Ishikawa (cell line): ENCODE measurements at regions not wholly inside any gene's neighbourhood (a gene's known extent, or its start where the extent isn't known, plus 50 kb on each side); places are given as distances from the start of the nearest gene placed in this dataset.

Experiments
- CEBPB ChIP-seq: IDR thresholded peaks from 2 replicates; pipeline ENCODE4 v1.6.1; 2012
- CREB1 ChIP-seq: IDR thresholded peaks from 2 replicates; pipeline ENCODE4 v1.6.1; 2012; ENCODE audit warnings: low read depth
- EGR1 ChIP-seq: IDR thresholded peaks from 2 replicates; pipeline ENCODE4 v1.6.1; 2012
- EP300 ChIP-seq: IDR thresholded peaks from 2 replicates; pipeline ENCODE4 v1.6.1; 2012; ENCODE audit warnings: borderline replicate concordance
- FOXM1 ChIP-seq: IDR thresholded peaks from 2 replicates; pipeline ENCODE4 v1.6.1; 2012; ENCODE audit warnings: low read depth, borderline replicate concordance
- MAX ChIP-seq: IDR thresholded peaks from 2 replicates; pipeline ENCODE4 v1.6.1; 2012
- NFIC ChIP-seq: IDR thresholded peaks from 2 replicates; pipeline ENCODE4 v1.6.1; 2012
- RAD21 ChIP-seq: IDR thresholded peaks from 2 replicates; pipeline ENCODE4 v1.6.1; 2012; ENCODE audit warnings: low read depth
- REST ChIP-seq: IDR thresholded peaks from 2 replicates; pipeline ENCODE4 v1.6.1; 2012; ENCODE audit warnings: low read depth, mild to moderate bottlenecking
- TAF1 ChIP-seq: IDR thresholded peaks from 2 replicates; pipeline ENCODE4 v1.6.1; 2012; ENCODE audit warnings: low read depth, mild to moderate bottlenecking
- TCF12 ChIP-seq: IDR thresholded peaks from 2 replicates; pipeline ENCODE4 v1.6.1; 2012; ENCODE audit warnings: low read depth
- TEAD4 ChIP-seq: IDR thresholded peaks from 2 replicates; pipeline ENCODE4 v1.6.1; 2012
- USF1 ChIP-seq: IDR thresholded peaks from 2 replicates; pipeline ENCODE4 v1.6.1; 2012
- YY1 ChIP-seq: IDR thresholded peaks from 2 replicates; pipeline ENCODE4 v1.6.1; 2012; ENCODE audit warnings: low read depth
- ZBTB7A ChIP-seq: IDR thresholded peaks from 2 replicates; pipeline ENCODE4 v1.6.1; 2012; ENCODE audit warnings: low read depth

GRCh38 chr21:38196036-38196435 lies 60.8 kb upstream of the KCNJ15 start:
- TF ChIP-seq REST (no peak), CREB1 (no peak), ZBTB7A (no peak), EGR1 (no peak), RAD21 (no peak), TEAD4 (no peak), EP300 (no peak), TCF12 (no peak), FOXM1 (no peak), MAX (no peak), NFIC (no peak), YY1 (no peak), CEBPB (no peak), USF1 (no peak), TAF1 (no peak)

- TF ChIP-seq ZBTB7A (no peak), YY1 (no peak), CEBPB (no peak), TAF1 (no peak), EGR1 (no peak), FOXM1 (no peak), USF1 (no peak), TEAD4 (no peak), NFIC (no peak), MAX (no peak), TCF12 (no peak), CREB1 (no peak)
Measured at GRCh38 chr21:38202811-38203210, 54.0 kb upstream of the KCNJ15 start.

- TF ChIP-seq EGR1 (no peak), USF1 (no peak), MAX (no peak), TCF12 (no peak), FOXM1 (no peak), NFIC (no peak), RAD21 (no peak), EP300 (no peak), YY1 (no peak), TAF1 (no peak), CEBPB (no peak), ZBTB7A (no peak), REST (no peak)
Measured at GRCh38 chr21:38203229-38203628, 53.6 kb upstream of the KCNJ15 start.

- TF ChIP-seq CEBPB = no peak
- TF ChIP-seq TAF1 = no peak
- TF ChIP-seq USF1 = no peak
- TF ChIP-seq EP300 = no peak
- TF ChIP-seq TEAD4 = no peak
- TF ChIP-seq FOXM1 = no peak
- TF ChIP-seq MAX = no peak
Measured at GRCh38 chr21:38205940-38206339, 50.9 kb upstream of the KCNJ15 start.

GRCh38 chr21:38206646-38207045 lies 50.1 kb upstream of the KCNJ15 start:
- TF ChIP-seq EGR1 (no peak), CREB1 (no peak), TEAD4 (no peak), ZBTB7A (no peak), REST (no peak), RAD21 (no peak), TAF1 (no peak), EP300 (no peak), CEBPB (no peak), NFIC (no peak), YY1 (no peak), USF1 (no peak), FOXM1 (no peak), TCF12 (no peak)
